Epithelial cell of esophagus (primary cell): ENCODE measurements at regions not wholly inside any gene's neighbourhood (a gene's known extent, or its start where the extent isn't known, plus 50 kb on each side); places are given as distances from the start of the nearest gene placed in this dataset.

Experiments used
- DNase-seq: peaks from one replicate; pipeline ENCODE4 v3.0.0; 2010; ENCODE audit warnings: low read depth
- H3K4me3 ChIP-seq: 2 replicates; pipeline ENCODE4 v1.5.1; 2011; ENCODE audit warnings: mild to moderate bottlenecking, low read length, control low read depth
- CTCF ChIP-seq: IDR thresholded peaks from 2 replicates; pipeline ENCODE4 v1.5.1; 2011; ENCODE audit warnings: low read depth, mild to moderate bottlenecking, low read length, control low read depth, inconsistent platforms; ENCODE audit not compliant: insufficient read depth; ENCODE audit errors: missing control alignments

DNA sequence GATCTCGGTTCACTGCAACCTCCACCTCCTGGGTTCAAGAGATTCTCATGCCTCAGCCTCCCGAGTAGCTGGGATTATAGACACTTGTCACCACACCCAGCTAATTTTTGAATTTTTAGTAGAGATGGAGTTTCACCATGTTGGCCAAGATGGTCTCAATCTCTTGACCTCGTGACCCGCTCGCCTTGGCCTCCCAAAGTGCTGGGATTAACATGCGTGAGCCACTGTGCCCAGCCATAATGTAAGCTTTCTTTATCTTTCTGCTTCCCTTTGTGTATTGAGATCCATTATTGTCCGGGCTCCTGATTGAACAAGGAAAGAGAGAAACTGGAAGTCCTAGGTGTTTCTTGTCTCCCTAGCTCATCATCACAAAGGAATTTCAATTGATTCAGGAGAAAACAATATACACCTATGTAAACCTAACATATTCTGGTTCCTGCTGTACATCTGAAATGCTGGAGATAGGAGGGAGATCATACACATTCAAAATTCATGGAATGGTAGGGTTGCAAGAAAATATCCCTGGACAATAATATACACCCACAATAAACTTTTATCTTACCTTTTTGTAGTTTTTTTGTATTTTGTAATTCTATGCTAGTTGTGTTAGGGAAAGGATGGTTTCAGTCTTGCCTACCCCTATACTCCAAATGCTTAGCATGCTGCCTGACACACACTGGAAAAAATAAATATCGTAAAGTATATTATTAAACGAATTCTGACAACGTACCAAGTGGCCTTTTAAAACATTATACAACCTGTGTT lies 194.4 kb upstream of the HS3ST1 start:
- DNase-seq = peak; percentile 54
- H3K4me3 ChIP-seq = no peak overlapping the region
- TF ChIP-seq CTCF = no peak

GRCh38 chr4:11620861-11621260 lies 192.2 kb upstream of the HS3ST1 start:
- no peak for TF ChIP-seq CTCF
- no peak for DNase-seq
- H3K4me3 ChIP-seq = no peak overlapping the region

GRCh38 chr4:11618666-11619282 lies 190.1 kb upstream of the HS3ST1 start:
- no peak overlapping the region for H3K4me3 ChIP-seq
- DNase-seq = no peak
- no peak for TF ChIP-seq CTCF

DNA sequence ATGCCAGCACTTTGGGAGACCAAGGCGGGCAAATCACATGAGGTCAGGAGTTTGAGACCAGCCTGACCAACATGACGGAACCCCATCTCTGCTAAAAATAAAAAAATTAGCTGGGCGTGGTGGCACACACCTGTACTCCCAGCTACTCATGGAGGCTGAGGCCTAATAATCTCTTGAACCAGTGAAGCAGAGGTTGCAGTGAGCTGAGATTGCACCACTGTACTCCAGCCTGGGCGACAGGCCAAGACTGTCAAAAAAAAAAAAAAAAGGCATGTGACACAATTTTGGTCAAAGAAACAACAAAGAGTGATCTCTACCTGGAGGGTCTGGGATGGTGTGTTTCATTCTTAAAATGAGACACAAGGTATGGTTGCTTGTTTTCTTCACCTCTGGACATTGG lies 188.2 kb upstream of the HS3ST1 start:
- no peak for TF ChIP-seq CTCF
- DNase-seq = no peak
- H3K4me3 ChIP-seq = no peak overlapping the region

- no peak overlapping the region for H3K4me3 ChIP-seq
- peak; percentile 60 for DNase-seq
- TF ChIP-seq CTCF = no peak
These were observed 186.9 kb upstream of the HS3ST1 start for GRCh38 chr4:11615601-11616000.

DNA sequence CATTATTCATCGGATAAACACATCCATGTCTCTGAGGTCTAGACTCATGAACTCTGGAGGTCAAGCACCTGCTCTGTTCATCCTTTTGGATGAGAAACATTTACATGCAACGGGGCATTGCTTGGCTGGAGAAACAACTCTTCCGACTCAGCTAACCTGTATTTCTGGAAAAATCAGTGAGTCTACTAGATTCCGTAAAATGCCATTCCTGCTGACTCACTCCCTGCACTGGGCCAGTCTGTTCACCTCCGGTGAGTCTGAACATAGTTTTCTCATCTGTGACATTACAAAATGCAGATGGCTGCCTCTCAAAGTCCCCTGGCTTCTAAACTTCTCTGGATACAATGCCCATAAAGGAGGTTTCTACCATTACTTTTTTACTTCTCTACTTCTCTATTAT lies 185.7 kb upstream of the HS3ST1 start:
- no peak overlapping the region for H3K4me3 ChIP-seq
- peak; percentile 98 for DNase-seq
- no peak for TF ChIP-seq CTCF

GRCh38 chr4:11611868-11612267 lies 183.2 kb upstream of the HS3ST1 start:
- no peak for TF ChIP-seq CTCF
- no peak overlapping the region for H3K4me3 ChIP-seq
- DNase-seq = no peak
